Endodermal cell (in vitro differentiated cells): ENCODE measurements at regions not wholly inside any gene's neighbourhood (a gene's known extent, or its start where the extent isn't known, plus 50 kb on each side); places are given as distances from the start of the nearest gene placed in this dataset.

ENCODE experiments used
- DNase-seq: peaks from one replicate; pipeline ENCODE4 v3.0.0-alpha.2; 2017
- H3K27ac ChIP-seq: 2 replicates; pipeline ENCODE4 v1.5.1; 2013; ENCODE audit warnings: mild to moderate bottlenecking, low read depth, low read length, moderate library complexity
- H3K27me3 ChIP-seq: 2 replicates; pipeline ENCODE4 v1.6.1; 2013; ENCODE audit warnings: mild to moderate bottlenecking, low read length, moderate library complexity; ENCODE audit not compliant: insufficient read depth, control insufficient read depth, poor library complexity, severe bottlenecking
- H3K36me3 ChIP-seq: 2 replicates; pipeline ENCODE4 v1.7.0; 2013; ENCODE audit warnings: mild to moderate bottlenecking, low read length, moderate library complexity; ENCODE audit not compliant: control insufficient read depth, insufficient read depth
- H3K4me1 ChIP-seq: one replicate; pipeline ENCODE4 v1.7.0; 2013; ENCODE audit warnings: low read length; ENCODE audit not compliant: control insufficient read depth, insufficient read depth
- H3K4me3 ChIP-seq: 2 replicates; pipeline ENCODE4 v1.5.1; 2013; ENCODE audit warnings: mild to moderate bottlenecking, low read length, moderate library complexity
- H3K9ac ChIP-seq: 2 replicates; pipeline ENCODE4 v1.6.1; 2013; ENCODE audit warnings: mild to moderate bottlenecking, low read length, moderate library complexity; ENCODE audit not compliant: poor library complexity, severe bottlenecking; ENCODE audit errors: extremely low read depth
- H3K9me3 ChIP-seq: 2 replicates; pipeline ENCODE4 v1.6.1; 2013; ENCODE audit warnings: mild to moderate bottlenecking, low read length, moderate library complexity; ENCODE audit not compliant: control insufficient read depth
- H3K27ac Mint-ChIP-seq: 2 replicates; pipeline ENCODE4 v1.8.0; 2020; ENCODE audit warnings: mixed read lengths
- H3K27me3 Mint-ChIP-seq: 2 replicates; pipeline ENCODE4 v1.8.0; 2021; ENCODE audit warnings: mild to moderate bottlenecking, mixed read lengths; ENCODE audit not compliant: insufficient read depth
- H3K36me3 Mint-ChIP-seq: 2 replicates; pipeline ENCODE4 v1.8.0; 2020; ENCODE audit warnings: low read depth, mixed read lengths
- H3K4me1 Mint-ChIP-seq: 2 replicates; pipeline ENCODE4 v1.8.0; 2020; ENCODE audit warnings: mixed read lengths
- H3K4me3 Mint-ChIP-seq: 2 replicates; pipeline ENCODE4 v1.8.0; 2020; ENCODE audit warnings: mild to moderate bottlenecking, moderate library complexity, mixed read lengths
- H3K9me3 Mint-ChIP-seq: 2 replicates; pipeline ENCODE4 v1.8.0; 2020; ENCODE audit warnings: mild to moderate bottlenecking, mixed read lengths
- CTCF ChIP-seq: fragments of 200-600 bp; sonication (generic); conservative IDR thresholded peaks from 2 replicates; pipeline ENCODE4 v1.5.0; 2021; ENCODE audit warnings: antibody characterized with exemption, mild to moderate bottlenecking
- WGBS, 2 experiments: methylation state at CpG; one replicate each; pipeline versions ENCODE4 v1.1.5 to v1.1.7; 2013; ENCODE audit warnings: missing lambda C conversion rate in 2 of 2, mixed read lengths in 1 of 2; ENCODE audit not compliant: insufficient coverage in 1 of 2, insufficient read length in 1 of 2; 5-methylcytosine and 5-hydroxymethylcytosine counted together

GRCh38 chr2:48229063-48229462 is 85.4 kb upstream of the FOXN2 start:
- no peaks in the 10 kb centered on the region for H3K36me3 ChIP-seq
- Mint-ChIP-seq H3K4me1 (no peaks in the 10 kb centered on the region), H3K36me3 (no peaks in the 10 kb centered on the region), H3K27me3 (no peaks in the 10 kb centered on the region), H3K4me3 (no peak overlapping the region), H3K27ac (no peak overlapping the region), H3K9me3 (no peaks in the 10 kb centered on the region)
- 81 to 88% methylated on average over 2 to 5 of the region's 5 CpGs for WGBS, 2 experiments
- no peak overlapping the region for H3K27ac ChIP-seq
- H3K27me3 ChIP-seq: no peaks in the 10 kb centered on the region
- no peaks in the 10 kb centered on the region for H3K9me3 ChIP-seq
- no peaks in the 10 kb centered on the region for H3K4me1 ChIP-seq
- H3K9ac ChIP-seq: no peak overlapping the region
- no peak for TF ChIP-seq CTCF
- no peak for DNase-seq
- H3K4me3 ChIP-seq: no peak overlapping the region

- TF ChIP-seq CTCF: no peak
- H3K4me1 ChIP-seq: no peaks in the 10 kb centered on the region
- H3K27me3 ChIP-seq: no peaks in the 10 kb centered on the region
- no peak for DNase-seq
- no peak overlapping the region for H3K27ac Mint-ChIP-seq
- H3K9me3 ChIP-seq: no peaks in the 10 kb centered on the region
- H3K9me3 Mint-ChIP-seq: no peaks in the 10 kb centered on the region
- H3K9ac ChIP-seq: no peak overlapping the region
- no peak overlapping the region for H3K4me3 ChIP-seq
- no peaks in the 10 kb centered on the region for H3K4me1 Mint-ChIP-seq
- H3K27ac ChIP-seq: no peak overlapping the region
- H3K27me3 Mint-ChIP-seq: no peaks in the 10 kb centered on the region
- H3K36me3 ChIP-seq: no peaks in the 10 kb centered on the region
- WGBS, 2 experiments: 100% methylated on average over 3 of the region's 3 CpGs; no CpG with 5 or more reads in 1 of the 2 experiments
- no peaks in the 10 kb centered on the region for H3K36me3 Mint-ChIP-seq
- H3K4me3 Mint-ChIP-seq: no peak overlapping the region
These were observed 83.6 kb upstream of the FOXN2 start for GRCh38 chr2:48230834-48231233.

GRCh38 chr2:48232351-48232750 is 82.1 kb upstream of the FOXN2 start:
- Histone ChIP-seq H3K27me3 (no peaks in the 10 kb centered on the region), H3K27ac (no peak overlapping the region), H3K9ac (no peak overlapping the region), H3K4me3 (no peak overlapping the region), H3K4me1 (no peaks in the 10 kb centered on the region), H3K9me3 (no peaks in the 10 kb centered on the region), H3K36me3 (no peaks in the 10 kb centered on the region)
- Mint-ChIP-seq H3K4me3 (no peak overlapping the region), H3K9me3 (no peaks in the 10 kb centered on the region), H3K27me3 (no peaks in the 10 kb centered on the region), H3K4me1 (no peaks in the 10 kb centered on the region), H3K27ac (no peak overlapping the region), H3K36me3 (no peaks in the 10 kb centered on the region)
- WGBS, 2 experiments: 94 to 100% methylated on average over 2 to 6 of the region's 6 CpGs
- DNase-seq: no peak
- no peak for TF ChIP-seq CTCF
